Body of pancreas (tissue), 4 donors: ENCODE measurements at regions not wholly inside any gene's neighbourhood (a gene's known extent, or its start where the extent isn't known, plus 50 kb on each side); places are given as distances from the start of the nearest gene placed in this dataset.

Source experiments
- POLR2A ChIP-seq, 3 donors: fragments of 450-650 bp; IDR thresholded peaks; one replicate each; pipeline ENCODE4 v1.6.1; 2016; ENCODE audit warnings: antibody characterized with exemption in 3 of 3, mild to moderate bottlenecking in 2 of 3
- TF ChIP-seq, protein P1 (sequence below), 7 experiments: fragments of 450-650 bp in 4 of 7; fragments of 200-600 bp in 3 of 7; sonication (generic) in 3 of 7; IDR thresholded peaks; one replicate each; pipeline ENCODE4 v1.5.1; 2016 to 2019; ENCODE audit warnings: antibody characterized with exemption in 7 of 7

- TF ChIP-seq, protein P1, sequence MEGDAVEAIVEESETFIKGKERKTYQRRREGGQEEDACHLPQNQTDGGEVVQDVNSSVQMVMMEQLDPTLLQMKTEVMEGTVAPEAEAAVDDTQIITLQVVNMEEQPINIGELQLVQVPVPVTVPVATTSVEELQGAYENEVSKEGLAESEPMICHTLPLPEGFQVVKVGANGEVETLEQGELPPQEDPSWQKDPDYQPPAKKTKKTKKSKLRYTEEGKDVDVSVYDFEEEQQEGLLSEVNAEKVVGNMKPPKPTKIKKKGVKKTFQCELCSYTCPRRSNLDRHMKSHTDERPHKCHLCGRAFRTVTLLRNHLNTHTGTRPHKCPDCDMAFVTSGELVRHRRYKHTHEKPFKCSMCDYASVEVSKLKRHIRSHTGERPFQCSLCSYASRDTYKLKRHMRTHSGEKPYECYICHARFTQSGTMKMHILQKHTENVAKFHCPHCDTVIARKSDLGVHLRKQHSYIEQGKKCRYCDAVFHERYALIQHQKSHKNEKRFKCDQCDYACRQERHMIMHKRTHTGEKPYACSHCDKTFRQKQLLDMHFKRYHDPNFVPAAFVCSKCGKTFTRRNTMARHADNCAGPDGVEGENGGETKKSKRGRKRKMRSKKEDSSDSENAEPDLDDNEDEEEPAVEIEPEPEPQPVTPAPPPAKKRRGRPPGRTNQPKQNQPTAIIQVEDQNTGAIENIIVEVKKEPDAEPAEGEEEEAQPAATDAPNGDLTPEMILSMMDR (IDR thresholded peaks at IDR 0.05) = no peak
- no peak for TF ChIP-seq POLR2A (IDR thresholded peaks at IDR 0.05)
Measured at GRCh38 chr16:35564889-35565288, 2105.5 kb downstream of the TP53TG3F start.
